ENCODE measurements at regions not wholly inside any gene's neighbourhood (a gene's known extent, or its start where the extent isn't known, plus 50 kb on each side); places are given as distances from the start of the nearest gene placed in this dataset.

DNA sequence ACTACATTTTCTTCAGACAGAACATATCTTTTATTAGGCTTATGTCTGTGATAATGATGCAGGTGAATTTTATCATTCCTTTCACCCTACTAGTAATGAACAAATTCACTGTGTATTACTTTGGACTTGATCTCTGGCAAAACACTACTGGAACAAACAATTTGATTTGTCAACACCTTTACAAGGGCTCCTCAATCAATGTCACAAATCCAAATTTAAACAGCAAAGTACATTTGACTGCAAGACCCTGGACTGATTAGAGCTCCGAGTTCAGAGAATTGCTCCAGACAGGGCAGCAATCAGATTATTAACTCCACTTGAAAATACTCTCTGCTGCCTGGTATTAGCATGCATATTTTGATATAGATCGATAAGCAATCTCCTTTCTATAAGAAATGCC is 547.6 kb upstream of the SALL1 start:
- intact Hi-C loops (cut with DNase I) = no loop called here
- ATAC-seq (ENCODE audit: poor library complexity) = no peak
- no peak for DNase-seq

DNA sequence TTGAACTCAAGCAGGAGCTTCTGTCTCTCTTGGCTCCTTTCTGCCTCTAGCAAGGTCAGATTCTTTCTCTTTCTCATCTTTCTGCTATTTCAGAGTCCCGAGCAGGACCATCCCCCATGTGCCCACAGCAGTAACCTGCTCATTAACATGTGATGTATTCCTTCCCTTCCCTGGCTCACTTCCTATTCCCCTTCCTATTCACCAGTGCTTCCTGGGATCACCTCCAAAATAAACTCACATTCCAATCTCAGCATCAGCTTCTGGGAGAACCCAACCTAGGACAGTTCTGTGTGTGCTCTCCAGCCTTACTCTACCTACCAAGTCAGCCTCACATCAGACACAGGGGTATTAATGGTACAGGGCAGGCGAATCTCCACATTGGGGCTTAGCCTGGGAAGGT is 546.4 kb upstream of the SALL1 start:
- ATAC-seq (ENCODE audit: poor library complexity) = no peak
- intact Hi-C loops (cut with DNase I) = no loop called here

DNA sequence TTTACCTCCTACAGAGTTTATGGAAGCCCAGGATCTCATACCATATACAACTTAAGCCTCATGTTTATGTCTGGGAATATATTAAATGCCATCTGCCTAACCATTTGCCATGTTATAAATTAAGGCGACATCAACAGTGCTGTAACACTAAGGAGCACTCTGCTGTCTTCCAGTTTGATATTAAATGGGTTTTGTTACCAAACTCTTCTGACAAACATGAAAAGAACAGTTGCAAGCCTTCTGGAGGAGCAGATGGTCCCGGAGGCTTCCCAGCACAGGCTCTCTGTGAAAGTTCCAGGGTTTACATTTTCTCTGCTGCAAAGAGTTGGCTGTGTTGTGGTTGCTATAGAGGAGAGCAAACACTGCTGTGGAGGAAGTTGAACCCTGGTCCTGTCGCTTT is 545.3 kb upstream of the SALL1 start:
- ATAC-seq (ENCODE audit: poor library complexity) (no peak), DNase-seq (no peak)
- intact Hi-C loops (cut with DNase I) = no loop called here

More for the DNA sequence above, 546.4 kb upstream of the SALL1 start:
- DNase-seq = no peak

DNA sequence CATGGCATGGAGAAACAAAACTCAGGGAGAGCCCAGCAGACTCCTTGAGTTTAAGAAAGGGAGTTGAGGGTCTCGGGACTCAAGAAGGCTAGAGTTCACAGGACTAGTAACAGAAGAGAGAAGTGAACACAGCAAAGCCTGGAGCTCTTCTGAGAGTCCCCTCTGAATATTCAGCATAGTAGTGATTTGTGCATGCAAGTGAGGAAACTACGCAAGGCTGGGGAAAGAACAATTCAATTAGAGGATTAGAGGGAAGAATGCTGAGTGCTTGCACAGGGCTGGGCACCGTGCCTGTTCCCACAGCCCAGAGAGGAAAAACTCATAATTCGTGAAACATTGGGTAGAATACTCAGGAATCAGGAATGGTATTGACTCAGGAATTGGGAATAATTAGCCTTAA is 540.0 kb upstream of the SALL1 start:
- intact Hi-C loops (cut with DNase I) = no loop called here
- ATAC-seq (ENCODE audit: poor library complexity) (no peak), DNase-seq (no peak)

DNA sequence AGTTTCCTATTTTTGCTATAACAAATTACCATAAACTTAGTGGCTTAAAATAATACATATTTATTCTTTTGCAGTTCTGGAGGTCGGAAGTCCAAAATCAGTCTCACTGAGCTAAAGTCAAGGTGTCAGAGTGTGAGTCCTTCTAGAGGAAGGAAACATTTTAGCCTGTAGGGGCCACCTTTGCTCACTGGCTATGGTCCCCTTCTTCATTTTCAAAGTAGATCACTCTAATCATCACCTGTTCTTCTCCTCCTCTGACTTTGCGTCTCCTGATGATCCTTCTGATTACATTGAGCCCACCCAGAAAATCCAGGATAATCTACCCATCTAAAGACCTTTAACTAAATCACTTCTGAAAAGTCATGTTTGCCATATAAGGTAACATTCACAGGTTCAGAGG is 534.4 kb upstream of the SALL1 start:
- no peak for DNase-seq
- intact Hi-C loops (cut with DNase I) = no loop called here
- ATAC-seq (ENCODE audit: poor library complexity) = no peak

DNA sequence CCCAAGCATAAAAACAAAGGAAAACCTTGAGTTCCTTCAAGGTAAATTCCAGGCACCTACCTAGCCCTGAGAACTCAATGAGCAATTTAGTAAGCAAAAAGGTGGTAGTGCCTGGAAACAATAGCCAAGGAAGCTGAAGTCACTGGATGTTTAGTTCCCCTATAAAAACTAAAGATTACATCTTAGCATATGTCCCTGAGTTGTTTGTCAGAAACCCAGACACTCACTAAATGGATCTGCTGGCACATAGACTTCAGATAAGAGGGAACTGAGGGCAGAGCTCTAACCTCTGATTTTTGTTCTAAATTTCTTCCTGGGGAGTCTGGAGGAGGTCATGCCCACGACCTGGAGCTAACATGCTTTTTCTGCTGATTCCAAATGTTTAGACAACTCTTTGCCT is 532.8 kb upstream of the SALL1 start:
- DNase-seq = no peak

DNA sequence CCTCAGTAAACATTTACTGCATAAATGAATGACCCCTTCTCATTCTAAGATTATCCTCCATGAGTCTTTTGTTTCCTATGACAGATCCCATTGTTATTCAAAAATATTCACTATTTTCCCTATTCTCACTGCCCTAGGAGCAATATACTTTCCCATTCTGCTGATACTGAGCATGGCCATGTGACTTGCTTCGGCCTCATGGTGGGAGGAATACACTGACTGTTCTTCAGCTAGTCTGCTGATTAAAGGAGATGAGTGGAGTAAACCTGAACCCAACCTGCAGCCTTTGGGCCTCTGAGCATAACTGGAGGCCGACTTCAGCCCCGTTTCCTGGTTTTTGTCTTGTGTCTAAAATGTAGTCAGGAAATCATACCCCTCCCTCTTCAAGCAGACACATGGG is 531.8 kb upstream of the SALL1 start:
- DNase-seq (no peak), ATAC-seq (ENCODE audit: poor library complexity) (no peak)
- intact Hi-C loops (cut with DNase I) = no loop called here

More for the DNA sequence above, 532.8 kb upstream of the SALL1 start:
- no peak for ATAC-seq (ENCODE audit: poor library complexity)
- intact Hi-C loops (cut with DNase I) = no loop called here

DNA sequence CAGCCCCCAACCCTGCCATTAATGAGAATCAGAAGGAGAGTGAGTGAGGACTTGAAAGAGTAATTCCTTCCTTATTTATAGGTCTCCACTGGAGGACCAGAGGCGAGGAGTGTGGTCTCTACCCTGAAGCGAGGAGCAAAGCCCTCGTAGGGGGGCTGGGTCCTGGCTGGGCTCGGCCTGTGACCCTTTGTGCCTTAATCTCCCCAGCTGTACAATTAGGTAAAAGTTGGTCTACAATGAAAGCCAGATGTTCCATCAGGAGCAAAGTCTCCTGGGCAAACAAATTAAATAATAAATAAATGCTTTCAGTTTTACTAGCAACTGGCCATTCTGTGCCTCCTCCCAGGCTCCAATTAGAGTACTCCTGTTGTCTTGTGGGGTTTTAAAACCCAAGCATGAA is 523.5 kb upstream of the SALL1 start:
- no peak for ATAC-seq (ENCODE audit: poor library complexity)

DNA sequence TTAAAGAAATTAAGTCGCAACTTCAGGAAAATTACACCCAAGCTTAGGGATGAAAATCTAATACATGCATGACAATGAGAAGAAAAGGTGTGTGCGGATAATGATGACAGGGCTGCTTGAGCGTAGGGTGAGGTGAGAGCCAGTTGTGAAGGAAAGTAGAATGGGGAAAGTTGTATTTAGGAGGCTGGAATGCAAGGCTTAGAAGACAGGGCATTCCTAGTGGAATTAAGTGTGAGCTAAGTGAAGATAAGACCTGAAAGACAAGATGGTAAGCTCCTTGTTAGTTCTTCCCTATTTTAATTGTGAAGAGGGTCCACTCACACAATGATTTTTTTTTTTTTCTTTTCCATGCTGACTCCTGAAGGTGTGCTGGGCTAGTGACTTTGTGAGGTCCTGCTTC is 519.5 kb upstream of the SALL1 start:
- intact Hi-C loops (cut with DNase I) = no loop called here
- no peak for DNase-seq
- ATAC-seq (ENCODE audit: poor library complexity) = no peak

More for the DNA sequence above, 523.5 kb upstream of the SALL1 start:
- no peak for DNase-seq
- intact Hi-C loops (cut with DNase I) = no loop called here

DNA sequence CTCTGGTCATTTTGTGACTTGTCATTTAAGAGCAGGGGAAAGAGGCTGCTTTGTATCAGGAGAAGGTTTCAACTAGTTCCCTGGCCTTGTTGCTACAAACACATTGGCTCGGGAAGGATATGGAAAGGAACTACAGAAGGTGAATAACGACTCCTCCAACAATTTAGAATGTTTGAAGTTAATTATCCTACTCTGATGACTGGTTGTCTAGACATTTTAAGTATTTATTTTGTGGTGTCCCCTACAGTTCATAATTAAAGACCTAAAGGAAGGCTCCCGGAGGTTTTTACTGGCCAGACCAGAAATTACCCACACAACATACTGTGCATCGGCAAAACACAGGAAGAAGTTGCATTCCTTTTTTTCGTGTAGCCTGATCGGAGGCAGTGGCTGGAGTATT is 515.8 kb upstream of the SALL1 start:
- intact Hi-C loops (cut with DNase I) = no loop called here
- ATAC-seq (ENCODE audit: poor library complexity) (no peak), DNase-seq (no peak)

DNA sequence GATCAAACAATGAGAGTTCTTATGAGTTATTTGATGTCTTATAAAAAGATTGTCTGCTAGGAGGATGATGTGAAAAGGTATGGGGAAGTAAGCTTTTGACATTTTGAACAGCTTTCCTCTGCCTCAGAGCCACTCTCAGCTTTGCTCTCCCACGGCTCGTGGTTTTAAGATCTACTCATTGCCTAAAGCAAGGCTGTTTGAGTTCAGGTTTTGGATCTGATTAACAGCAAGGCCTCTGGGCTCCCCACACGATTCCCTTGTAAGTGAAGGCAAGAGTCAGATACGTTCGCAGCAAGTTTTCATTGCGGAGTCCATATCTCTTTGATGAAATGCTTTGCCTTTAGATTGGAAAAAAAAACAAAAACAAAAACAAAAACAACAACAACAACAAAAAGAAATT is 515.0 kb upstream of the SALL1 start:
- intact Hi-C loops (cut with DNase I) = no loop called here
- ATAC-seq (ENCODE audit: poor library complexity) = no peak
- no peak for DNase-seq

DNA sequence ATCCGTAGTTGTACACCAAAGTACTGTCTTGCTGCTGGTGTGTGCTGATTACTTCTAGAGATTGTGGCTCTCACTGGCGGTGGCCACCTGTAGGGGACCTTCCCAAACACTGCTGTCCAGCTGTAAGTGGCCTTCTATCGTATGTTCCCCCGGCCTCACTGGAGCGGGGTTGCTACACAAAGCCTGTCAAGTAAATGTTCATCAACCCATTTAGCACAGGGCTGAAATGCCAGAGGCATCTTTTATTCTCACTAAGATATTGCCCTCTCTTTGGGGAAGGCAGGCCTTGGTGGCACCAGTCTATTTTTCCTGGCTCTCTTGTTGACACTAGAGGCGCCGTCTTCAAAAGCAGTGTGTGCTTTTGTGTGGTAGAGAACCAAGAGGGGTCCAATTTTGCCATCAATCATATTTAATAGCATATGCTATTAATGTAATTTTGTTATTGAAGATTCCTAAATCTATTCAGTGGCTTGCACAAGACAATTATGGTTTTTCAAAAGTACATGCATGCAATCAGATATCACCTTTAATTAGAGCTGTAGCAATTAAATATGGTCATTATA is 514.4 kb upstream of the SALL1 start:
- DNase-seq (no peak), ATAC-seq (ENCODE audit: poor library complexity) (no peak)
- intact Hi-C loops (cut with DNase I) = no loop called here

DNA sequence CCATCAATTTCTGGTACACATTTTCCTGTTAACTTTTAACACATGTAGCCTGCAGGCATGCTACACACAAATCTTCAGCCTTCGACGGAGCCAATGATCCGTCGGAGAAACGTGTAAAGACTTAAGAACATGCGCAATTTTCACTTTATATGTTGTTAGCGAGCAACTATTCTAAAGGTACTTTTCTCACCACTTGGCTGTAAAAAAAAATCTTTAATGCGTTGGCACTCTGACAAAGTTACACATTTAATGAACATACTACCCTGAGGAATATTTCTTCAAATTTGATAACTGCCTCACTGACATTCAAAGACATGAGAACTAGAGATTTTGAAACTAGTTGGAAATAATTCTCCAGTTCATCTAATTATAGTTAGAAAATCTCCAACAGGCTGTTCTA is 507.5 kb upstream of the SALL1 start:
- no peak for DNase-seq
- no peak for ATAC-seq (ENCODE audit: poor library complexity)
- intact Hi-C loops (cut with DNase I) = no loop called here

DNA sequence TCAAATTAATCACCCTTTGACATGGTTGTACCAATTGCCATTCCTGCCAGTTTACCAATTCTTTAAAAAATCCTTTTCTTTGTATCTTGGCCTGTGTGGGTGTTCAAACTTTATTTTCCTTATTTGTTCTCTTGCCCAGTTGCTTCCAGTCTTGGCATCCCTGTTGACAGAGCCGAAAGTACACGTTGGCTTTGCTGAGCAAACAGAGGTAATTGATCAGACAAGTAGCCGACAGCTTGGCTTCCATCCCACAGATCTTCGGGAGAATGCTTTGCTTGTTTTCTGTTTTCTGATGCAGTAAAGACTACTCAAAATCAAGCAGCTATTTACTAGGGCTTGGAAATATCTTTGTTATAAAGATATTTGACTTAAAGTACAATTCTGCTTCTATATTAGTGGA is 506.8 kb upstream of the SALL1 start:
- intact Hi-C loops (cut with DNase I) = no loop called here
- ATAC-seq (ENCODE audit: poor library complexity) = no peak
- DNase-seq = no peak

DNA sequence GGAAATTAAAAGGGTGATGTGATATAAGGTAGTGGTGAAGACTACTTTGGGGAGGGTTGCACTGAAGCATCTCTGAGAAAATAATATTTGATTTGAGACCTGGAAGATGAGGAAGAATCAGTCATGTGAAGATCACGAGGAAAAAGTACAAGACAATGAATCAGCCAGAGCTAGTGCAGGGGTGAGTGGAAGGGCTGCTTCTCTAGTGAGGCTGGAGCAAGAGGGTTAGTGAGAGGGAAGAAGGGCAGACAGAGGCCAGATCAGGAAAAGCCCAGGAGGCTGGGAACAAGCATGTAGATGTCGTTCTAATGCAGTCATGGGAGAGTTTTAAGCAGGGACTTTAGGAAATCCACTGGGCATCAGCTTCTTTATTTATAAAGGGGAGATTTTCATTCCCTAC is 504.2 kb upstream of the SALL1 start:
- DNase-seq (no peak), ATAC-seq (ENCODE audit: poor library complexity) (no peak)
- intact Hi-C loops (cut with DNase I) = no loop called here

DNA sequence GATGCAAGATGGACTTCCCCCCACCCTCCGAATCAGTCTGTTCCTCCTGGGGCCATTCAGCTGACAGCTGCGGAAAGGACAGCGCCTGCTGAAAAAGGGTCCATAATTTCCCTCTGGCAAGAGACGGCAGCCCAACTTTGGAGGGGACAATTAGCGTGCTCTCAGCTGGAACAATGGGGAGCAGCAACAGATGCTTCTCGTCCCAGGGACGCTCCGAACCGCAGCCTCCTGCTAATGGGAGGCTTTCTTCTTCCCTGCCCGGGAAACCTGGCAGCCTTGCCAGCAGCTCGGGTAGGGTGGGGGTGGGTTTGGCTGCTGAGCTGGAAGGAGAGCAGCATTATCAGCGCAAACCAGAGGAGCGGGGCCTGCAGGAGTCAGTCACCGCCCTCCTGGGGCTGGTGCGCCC is 500.0 kb upstream of the SALL1 start:
- DNase-seq (no peak), ATAC-seq (ENCODE audit: poor library complexity) (no peak)
- intact Hi-C loops (cut with DNase I) = no loop called here

DNA sequence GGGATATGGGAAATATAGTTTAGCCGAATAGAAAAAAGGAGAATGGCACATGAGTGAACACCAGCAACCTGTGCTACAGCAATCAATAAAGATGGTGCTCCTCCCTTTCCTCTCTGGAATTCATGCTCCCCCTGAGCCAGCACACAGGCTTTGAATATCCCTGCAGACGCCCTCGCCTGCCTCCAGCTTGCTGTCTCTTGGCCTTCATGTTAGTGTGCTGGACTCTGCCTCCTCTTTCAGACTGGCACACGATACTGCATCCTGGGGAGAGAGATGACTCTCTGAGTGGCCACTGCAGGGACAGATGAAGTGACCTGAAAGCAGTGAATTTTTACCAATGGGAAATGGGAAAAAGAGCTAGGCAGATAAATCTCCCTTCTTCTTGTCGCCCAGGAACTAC is 498.6 kb upstream of the SALL1 start:
- intact Hi-C loops (cut with DNase I) = no loop called here
- no peak for DNase-seq
- ATAC-seq (ENCODE audit: poor library complexity) = no peak

DNA sequence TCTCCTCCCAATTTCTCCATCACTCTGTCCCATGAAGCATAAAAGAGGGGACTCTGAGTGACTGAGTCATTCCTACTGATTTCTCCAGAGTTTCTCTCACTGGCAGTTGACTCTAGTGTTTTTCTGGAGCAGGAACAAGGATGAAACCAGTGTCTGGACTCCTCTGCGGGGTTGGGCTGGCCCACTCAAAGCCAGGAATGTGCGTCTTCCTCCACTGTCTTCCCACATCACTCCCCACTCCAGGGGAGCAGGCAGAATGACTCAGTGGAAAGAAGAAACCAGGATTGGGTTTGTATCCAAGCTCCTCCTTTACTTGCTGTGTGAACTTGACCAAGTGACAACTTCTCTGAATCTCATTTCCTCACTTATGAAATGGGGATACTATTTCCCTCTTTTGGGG is 497.5 kb upstream of the SALL1 start:
- intact Hi-C loops (cut with DNase I) = no loop called here
- no peak for ATAC-seq (ENCODE audit: poor library complexity)

DNA sequence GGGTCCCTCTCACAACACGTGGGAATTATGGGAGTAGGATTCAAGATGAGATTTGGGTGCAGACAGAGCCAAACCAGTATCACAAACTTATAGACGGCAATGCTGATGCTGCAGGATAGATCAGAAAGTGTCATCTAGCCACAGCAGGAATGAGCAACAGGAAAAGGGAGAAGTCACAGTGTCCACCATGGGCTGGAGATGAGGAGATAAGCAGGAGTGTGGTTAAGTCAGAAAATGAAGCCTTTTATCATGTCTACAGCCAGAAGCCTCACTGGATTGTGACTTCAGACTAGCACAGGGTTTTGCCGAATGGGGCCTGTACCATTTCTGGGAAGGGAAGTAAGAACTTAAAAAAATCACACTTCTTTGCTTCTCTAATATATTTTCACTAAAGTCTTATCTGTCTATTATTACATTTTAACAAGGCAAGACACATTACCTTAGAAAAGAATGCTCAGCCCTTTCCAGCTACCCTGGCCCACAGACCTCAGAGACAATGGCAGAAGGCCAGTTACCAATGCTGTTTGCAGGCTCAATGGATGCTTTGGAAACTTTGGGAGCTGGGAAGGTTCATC is 490.2 kb upstream of the SALL1 start:
- no peak for DNase-seq
- no peak for ATAC-seq (ENCODE audit: poor library complexity)
- intact Hi-C loops (cut with DNase I) = no loop called here

More for the DNA sequence above, 497.5 kb upstream of the SALL1 start:
- no peak for DNase-seq

DNA sequence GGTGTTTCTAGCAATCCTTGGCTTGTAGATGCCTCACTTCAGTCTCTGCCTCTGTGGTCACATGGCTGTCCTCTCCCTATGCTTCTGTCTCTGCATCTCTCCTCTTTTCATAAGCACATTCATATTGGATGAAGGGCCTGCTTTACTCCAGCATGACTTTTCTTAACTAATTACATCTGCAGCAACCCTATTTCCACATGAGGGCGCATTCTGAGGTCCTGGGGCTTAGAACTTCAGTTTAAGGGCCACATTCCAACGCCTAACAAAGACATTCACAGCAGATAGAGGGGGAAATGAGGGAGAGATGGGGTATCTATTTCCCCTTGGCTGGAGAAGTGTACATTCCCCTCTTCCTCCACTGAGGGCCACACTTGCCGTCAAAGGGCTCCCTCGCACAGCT is 489.1 kb upstream of the SALL1 start:
- DNase-seq (no peak), ATAC-seq (ENCODE audit: poor library complexity) (no peak)
- intact Hi-C loops (cut with DNase I) = no loop called here
